ENCODE measurements at regions not wholly inside any gene's neighbourhood (a gene's known extent, or its start where the extent isn't known, plus 50 kb on each side); places are given as distances from the start of the nearest gene placed in this dataset.
"Not testable (repeated sequence)": the region's sequence is repeated elsewhere in the genome, so short reads cannot be mapped to it uniquely, and the experiment has no call there.

DNA sequence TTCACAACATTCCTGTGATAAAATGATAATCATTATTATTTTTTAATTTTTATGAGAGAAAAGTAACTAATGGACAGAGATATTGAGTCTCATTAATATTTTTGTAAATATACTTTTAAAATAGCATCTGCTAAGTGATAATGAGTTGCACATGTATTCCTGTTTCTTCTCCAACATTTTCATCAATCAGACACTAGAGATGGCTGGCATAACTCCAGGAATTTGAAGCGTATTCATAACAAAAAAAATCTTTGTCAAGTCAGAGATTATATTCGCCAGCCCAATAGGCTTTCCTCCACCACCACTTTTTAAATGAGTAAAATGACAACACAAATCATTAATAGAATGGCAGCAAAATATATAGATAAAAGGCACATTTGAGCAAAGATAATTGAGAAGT lies 524.0 kb upstream of the KCND2 start:
- DNase-seq, result no peak

- DNase-seq, result no peak
These were observed 516.3 kb upstream of the KCND2 start for GRCh38 chr7:119756687-119757086.

- no peak for DNase-seq
These were observed 514.7 kb upstream of the KCND2 start for GRCh38 chr7:119758254-119758653.

DNA sequence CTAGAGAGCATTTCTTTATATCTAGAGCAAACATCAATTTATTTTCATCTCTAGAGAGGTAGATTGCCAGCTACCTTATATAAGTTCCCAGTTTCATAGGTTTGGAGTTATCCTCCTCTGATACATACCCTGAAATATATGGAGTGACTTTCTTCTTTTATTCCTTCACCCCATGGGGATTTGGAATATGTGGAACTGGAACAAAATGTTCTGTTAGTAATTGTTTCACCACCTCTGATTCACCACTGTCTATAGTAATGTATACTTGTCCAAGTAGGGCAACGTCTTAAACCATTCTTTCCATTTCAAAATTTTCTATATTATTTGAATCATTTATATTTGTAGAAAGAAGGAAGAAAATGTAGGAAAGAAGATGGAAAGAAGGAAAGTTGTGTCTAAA lies 511.2 kb upstream of the KCND2 start:
- no peak for DNase-seq

GRCh38 chr7:119782286-119782685 lies 490.7 kb upstream of the KCND2 start:
- DNase-seq, result no peak

DNA sequence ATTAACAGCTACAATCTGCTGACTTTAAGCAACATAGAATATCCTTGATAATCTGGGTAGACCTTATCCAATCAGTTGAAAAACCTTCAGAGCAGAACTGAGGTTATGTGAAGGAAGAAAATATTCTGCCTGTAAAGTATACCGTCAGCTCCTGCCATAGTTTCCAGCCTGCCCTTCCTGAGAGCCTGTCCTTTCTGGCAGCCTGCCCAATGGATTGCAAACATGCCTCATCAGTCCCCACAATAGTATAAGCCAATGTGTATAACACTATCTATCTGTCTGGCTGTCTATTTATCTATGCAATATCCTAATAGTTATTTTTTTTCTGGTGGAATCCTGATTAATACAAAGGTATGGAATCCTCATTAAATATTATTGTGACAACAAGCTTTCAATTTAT lies 489.2 kb upstream of the KCND2 start:
- no peak for DNase-seq

- DNase-seq, result no peak
These were observed 470.8 kb upstream of the KCND2 start for GRCh38 chr7:119802147-119802546.

GRCh38 chr7:119825091-119825655 lies 447.8 kb upstream of the KCND2 start:
- DNase-seq, result no peak

- DNase-seq, result no peak
These were observed 446.4 kb upstream of the KCND2 start for GRCh38 chr7:119826547-119826946.

DNA sequence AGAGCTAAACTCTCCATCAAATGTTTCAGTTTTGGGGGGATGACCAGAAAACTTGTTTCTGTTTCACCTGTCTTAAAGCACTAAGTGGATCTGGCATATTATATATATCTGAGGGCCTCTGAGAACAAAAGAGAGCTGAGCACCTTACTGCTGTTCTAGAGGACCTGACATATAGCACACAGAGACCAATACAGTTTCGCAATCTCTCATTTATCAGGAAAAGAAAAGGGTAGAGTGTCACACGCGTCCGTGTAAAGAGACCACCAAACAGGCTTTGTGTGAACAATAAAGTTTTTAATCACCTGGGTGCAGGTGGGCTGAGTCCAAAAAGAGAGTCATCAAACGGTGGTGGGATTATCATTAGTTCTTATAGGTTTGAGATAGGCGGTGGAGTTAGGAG lies 434.5 kb upstream of the KCND2 start:
- no peak for DNase-seq

DNA sequence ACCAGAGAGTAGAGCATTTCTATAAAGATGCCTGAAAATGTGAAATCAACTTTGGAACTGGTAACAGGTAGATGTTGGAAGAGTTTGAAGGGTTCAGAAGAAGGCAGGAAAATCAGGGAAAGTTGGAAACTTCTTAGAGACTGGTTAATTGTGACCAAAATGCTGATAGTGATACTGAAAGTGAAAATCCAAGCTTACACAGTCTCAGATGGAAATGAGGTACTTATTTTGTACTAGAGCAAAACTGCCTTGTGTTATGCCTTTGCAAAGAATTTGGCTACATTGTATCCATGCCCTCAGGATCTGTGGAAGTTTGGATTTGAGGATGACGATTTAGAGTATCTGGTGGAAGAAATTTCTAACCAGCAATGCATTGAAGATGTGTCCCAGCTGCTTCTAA lies 430.6 kb upstream of the KCND2 start:
- no peak for DNase-seq

DNA sequence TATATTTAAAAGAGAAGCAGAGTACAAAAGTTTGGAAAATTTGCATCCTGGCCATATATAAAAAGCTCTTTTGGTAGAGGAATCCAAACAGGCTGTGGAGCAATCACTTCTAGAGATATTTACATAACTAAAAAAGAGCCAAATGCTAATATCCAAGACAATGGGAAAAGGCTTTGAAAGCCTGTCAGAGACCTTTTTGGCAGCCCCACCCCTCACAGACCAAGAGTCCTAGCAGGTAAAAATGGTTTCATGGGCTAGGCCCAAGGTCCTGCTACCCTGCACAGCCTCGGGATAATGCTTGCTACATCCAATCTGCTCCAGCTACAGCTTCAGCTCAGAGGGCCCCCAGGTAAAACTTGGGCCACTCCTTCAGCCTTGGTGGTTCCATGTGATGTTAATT lies 430.2 kb upstream of the KCND2 start:
- no peak for DNase-seq

- DNase-seq, result no peak
These were observed 411.6 kb upstream of the KCND2 start for GRCh38 chr7:119861385-119861784.

DNA sequence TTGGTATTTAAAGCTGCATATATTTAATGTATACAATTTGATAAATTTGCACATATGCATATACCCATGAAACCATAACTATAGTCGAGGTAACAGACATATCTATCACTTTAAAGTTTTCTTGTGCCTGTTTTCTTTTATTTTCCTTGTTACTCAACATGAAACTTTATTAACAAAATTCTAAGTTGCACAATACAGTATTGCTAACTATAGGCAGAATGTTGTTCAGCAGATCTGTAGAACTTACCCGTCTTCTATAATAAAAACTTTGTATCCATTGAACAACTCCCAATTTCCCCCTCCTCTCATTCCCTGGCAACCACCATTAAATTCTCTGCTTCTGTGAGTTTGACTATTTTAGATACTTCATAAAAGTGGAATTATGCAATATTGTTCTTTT lies 404.6 kb upstream of the KCND2 start:
- no peak for DNase-seq

DNA sequence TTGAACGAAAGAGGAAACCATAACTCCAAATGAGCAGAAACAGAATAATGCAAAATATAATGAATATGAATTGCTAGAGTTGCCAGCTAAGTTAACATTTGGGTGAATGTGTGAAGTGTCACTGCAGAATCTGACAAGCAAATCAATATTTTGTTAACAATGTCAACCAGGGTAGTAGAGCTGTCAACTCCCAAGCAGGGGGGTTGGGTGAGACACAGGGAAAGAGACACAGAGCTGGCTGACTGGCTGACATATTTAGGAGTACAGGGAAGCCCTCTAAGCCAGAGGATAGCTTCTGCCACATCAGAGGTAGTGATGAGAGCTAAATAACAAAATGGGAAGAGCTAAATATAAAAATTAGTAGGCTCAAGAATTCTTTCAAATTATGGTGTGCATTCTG lies 393.1 kb upstream of the KCND2 start:
- DNase-seq, result no peak

DNA sequence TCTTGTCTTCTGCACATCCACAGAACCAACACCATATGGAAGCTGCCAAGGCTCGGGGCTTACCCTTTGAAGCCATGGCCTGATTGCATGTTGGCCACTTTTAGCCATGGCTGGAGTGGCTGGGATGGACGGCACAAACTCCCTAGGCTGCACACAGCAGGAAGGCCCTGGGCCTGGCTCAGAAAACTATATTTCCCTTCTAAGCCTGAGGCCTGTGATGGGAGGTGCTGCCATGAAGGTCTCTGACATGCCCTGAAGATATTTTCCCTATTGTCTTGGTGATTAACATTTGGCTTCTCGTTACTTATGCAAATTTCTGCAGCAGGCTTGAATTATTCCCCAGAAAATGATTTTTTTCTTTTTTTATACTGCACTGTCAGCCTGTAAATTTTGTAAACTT lies 387.0 kb upstream of the KCND2 start:
- DNase-seq, result no peak

DNA sequence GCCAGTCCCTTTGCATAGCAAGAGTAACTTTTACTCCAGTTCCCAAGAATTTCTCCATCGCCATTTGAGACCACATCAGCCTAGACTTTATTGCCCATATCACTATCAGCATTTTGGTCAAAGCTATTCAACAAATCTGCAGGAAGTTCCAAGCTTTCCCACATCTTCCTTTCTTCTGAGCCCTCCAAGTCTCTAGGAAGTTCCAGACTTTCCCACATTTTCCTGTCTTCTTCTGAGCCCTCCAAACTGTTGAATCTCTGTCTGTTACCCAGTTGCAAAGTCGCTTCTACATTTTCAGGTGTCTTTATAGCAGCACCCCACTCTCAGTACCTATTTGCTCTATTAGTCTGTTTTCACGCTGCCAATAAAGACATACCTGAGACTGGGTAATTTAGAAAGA lies 386.4 kb upstream of the KCND2 start:
- not testable (repeated sequence) for DNase-seq

DNA sequence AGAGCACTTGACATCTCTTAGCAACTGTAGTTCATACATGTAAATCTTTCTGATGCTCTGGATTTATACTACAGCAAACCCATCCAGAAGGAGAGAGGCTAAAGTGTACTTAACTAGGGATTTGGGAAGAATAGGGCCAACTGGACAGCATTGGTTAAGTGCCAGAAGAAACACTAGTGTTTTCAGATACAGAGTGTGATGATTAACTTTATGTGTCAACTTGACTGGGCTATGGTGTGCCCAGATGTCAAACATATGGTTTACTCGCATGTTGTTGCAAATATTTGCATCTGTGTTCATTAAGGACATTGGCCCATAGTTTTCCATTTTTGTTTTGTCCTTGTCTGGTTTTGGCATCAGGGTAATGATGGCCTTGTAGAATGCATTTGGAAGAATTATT lies 384.7 kb upstream of the KCND2 start:
- DNase-seq, result no peak

DNA sequence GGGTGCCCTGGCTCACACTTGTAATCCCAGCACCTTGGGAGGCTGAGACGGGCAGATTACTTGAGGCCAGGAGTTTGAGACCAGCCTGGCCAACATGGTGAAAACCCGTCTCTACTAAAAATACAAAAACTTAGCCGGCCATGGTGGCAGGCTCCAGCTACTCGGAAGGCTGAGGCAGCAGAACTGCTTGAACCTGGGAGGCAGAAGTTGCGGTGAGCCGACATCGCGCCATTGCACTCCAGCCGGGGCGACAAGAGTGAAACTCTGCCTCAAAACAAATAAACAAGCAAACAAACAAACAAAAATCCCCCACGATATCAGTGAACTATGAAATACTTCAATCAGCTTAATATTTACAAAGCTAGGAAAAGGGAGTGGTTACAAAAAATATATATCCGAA lies 382.3 kb upstream of the KCND2 start:
- no peak for DNase-seq

DNA sequence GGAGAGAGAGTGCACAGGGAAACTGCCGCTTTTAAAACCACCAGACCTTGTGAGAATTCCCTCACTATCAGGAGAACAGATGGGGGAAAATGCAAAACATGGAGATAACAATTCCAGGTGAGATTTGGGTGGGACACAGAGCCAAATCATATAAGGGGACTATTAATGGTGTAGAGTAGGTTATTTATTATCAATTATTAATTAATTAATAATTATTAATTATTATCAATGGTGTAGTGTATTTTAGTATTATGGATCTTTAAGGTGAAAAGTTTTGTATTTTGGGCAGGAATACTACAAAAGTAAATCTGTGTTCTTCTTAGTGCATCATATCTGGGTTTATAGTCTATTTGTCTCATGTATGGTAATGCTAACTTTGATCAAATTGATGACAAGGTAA lies 377.7 kb upstream of the KCND2 start:
- no peak for DNase-seq

- DNase-seq, result no peak
These were observed 376.6 kb upstream of the KCND2 start for GRCh38 chr7:119896386-119896785.

- DNase-seq, result no peak
These were observed 371.8 kb upstream of the KCND2 start for GRCh38 chr7:119900996-119901672.

- DNase-seq, result no peak
These were observed 369.9 kb upstream of the KCND2 start for GRCh38 chr7:119903085-119903484.

- DNase-seq, result no peak
These were observed 367.5 kb upstream of the KCND2 start for GRCh38 chr7:119905495-119905894.

DNA sequence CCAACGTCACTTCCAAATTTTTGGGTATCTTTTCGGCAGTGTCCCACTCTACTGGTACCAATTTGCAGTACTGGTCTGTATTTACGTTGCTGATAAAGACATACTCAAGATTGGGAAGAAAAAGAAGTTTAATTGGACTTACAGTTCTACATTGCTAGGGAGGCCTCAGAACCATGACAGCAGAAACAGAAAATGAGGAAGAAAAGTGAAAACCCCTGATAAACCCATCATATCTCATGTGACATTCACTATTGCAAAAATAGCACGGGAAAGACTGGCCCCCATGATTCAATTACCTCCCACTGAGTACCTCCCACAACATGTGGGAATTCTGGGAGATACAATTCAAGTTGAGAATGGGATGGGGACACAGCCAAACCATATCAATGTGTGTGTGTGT lies 364.0 kb upstream of the KCND2 start:
- no peak for DNase-seq
